ENCODE measurements at regions not wholly inside any gene's neighbourhood (a gene's known extent, or its start where the extent isn't known, plus 50 kb on each side); places are given as distances from the start of the nearest gene placed in this dataset.

- H3K9me3 Mint-ChIP-seq: no peaks in the 10 kb centered on the region
- H3K27ac Mint-ChIP-seq: no peak overlapping the region
- no peaks in the 10 kb centered on the region for H3K27me3 Mint-ChIP-seq
- H3K36me3 Mint-ChIP-seq: no peaks in the 10 kb centered on the region
- no peak for DNase-seq
- H3K4me1 Mint-ChIP-seq: peaks cover 15% of the 10 kb centered on the region
- no peak overlapping the region for H3K4me3 Mint-ChIP-seq
These were observed 202.3 kb upstream of the LPP start for GRCh38 chr3:187951452-187952190.

- Mint-ChIP-seq H3K27me3 (no peaks in the 10 kb centered on the region), H3K9me3 (no peaks in the 10 kb centered on the region), H3K4me3 (no peak overlapping the region), H3K36me3 (no peaks in the 10 kb centered on the region), H3K27ac (no peak overlapping the region), H3K4me1 (peaks cover 23% of the 10 kb centered on the region)
- DNase-seq: no peak
These were observed 201.1 kb upstream of the LPP start for GRCh38 chr3:187952849-187953248.

- Mint-ChIP-seq H3K9me3 (no peaks in the 10 kb centered on the region), H3K36me3 (peaks cover 3% of the 10 kb centered on the region), H3K27ac (no peak overlapping the region), H3K4me1 (peaks cover 30% of the 10 kb centered on the region), H3K4me3 (no peak overlapping the region), H3K27me3 (no peaks in the 10 kb centered on the region)
- no peak for DNase-seq
These were observed 199.5 kb upstream of the LPP start for GRCh38 chr3:187954516-187954872.

- no peak overlapping the region for H3K27ac Mint-ChIP-seq
- DNase-seq: no peak
- H3K36me3 Mint-ChIP-seq: peaks cover 3% of the 10 kb centered on the region
- H3K9me3 Mint-ChIP-seq: no peaks in the 10 kb centered on the region
- no peak overlapping the region for H3K4me3 Mint-ChIP-seq
- H3K27me3 Mint-ChIP-seq: no peaks in the 10 kb centered on the region
- H3K4me1 Mint-ChIP-seq: peaks cover 32% of the 10 kb centered on the region
These were observed 198.9 kb upstream of the LPP start for GRCh38 chr3:187954873-187955586.

- Mint-ChIP-seq H3K9me3 (no peaks in the 10 kb centered on the region), H3K27ac (no peak overlapping the region), H3K27me3 (no peaks in the 10 kb centered on the region), H3K4me3 (no peak overlapping the region), H3K4me1 (peaks cover 32% of the 10 kb centered on the region), H3K36me3 (peaks cover 3% of the 10 kb centered on the region)
- no peak for DNase-seq
These were observed 198.4 kb upstream of the LPP start for GRCh38 chr3:187955587-187955952.

GRCh38 chr3:187957165-187957581 lies 196.8 kb upstream of the LPP start:
- peak; percentile 15 for DNase-seq
- H3K27me3 Mint-ChIP-seq: no peaks in the 10 kb centered on the region
- no peak overlapping the region for H3K4me3 Mint-ChIP-seq

GRCh38 chr3:187957582-187957981 lies 196.4 kb upstream of the LPP start:
- H3K9me3 Mint-ChIP-seq: no peaks in the 10 kb centered on the region
- peaks cover 26% of the 10 kb centered on the region for H3K4me1 Mint-ChIP-seq
- DNase-seq: no peak

More at GRCh38 chr3:187957165-187957581, 196.8 kb upstream of the LPP start:
- H3K4me1 Mint-ChIP-seq: peaks cover 26% of the 10 kb centered on the region
- H3K36me3 Mint-ChIP-seq: peaks cover 3% of the 10 kb centered on the region
- H3K27ac Mint-ChIP-seq: no peak overlapping the region
- no peaks in the 10 kb centered on the region for H3K9me3 Mint-ChIP-seq

GRCh38 chr3:187958432-187959003 lies 195.4 kb upstream of the LPP start:
- H3K27me3 Mint-ChIP-seq: no peaks in the 10 kb centered on the region
- peak overlapping the region; percentile 85 for H3K27ac Mint-ChIP-seq
- peaks cover 3% of the 10 kb centered on the region for H3K36me3 Mint-ChIP-seq
- peak overlapping the region; percentile 24 for H3K4me3 Mint-ChIP-seq
- no peaks in the 10 kb centered on the region for H3K9me3 Mint-ChIP-seq
- DNase-seq: peak; percentile 48
- H3K4me1 Mint-ChIP-seq: peaks cover 24% of the 10 kb centered on the region

More at GRCh38 chr3:187957582-187957981, 196.4 kb upstream of the LPP start:
- Mint-ChIP-seq H3K36me3 (peaks cover 3% of the 10 kb centered on the region), H3K27ac (no peak overlapping the region), H3K27me3 (no peaks in the 10 kb centered on the region), H3K4me3 (no peak overlapping the region)

- Mint-ChIP-seq H3K27ac (no peak overlapping the region), H3K9me3 (no peaks in the 10 kb centered on the region), H3K36me3 (peaks cover 3% of the 10 kb centered on the region), H3K27me3 (no peaks in the 10 kb centered on the region), H3K4me3 (no peak overlapping the region), H3K4me1 (peaks cover 26% of the 10 kb centered on the region)
- no peak for DNase-seq
These were observed 193.1 kb upstream of the LPP start for GRCh38 chr3:187960820-187961219.

GRCh38 chr3:187961366-187961765 lies 192.6 kb upstream of the LPP start:
- Mint-ChIP-seq H3K27me3 (no peaks in the 10 kb centered on the region), H3K27ac (no peak overlapping the region), H3K4me3 (no peak overlapping the region), H3K9me3 (no peaks in the 10 kb centered on the region), H3K4me1 (peaks cover 28% of the 10 kb centered on the region), H3K36me3 (peaks cover 3% of the 10 kb centered on the region)
- DNase-seq: no peak

- Mint-ChIP-seq H3K36me3 (peaks cover 3% of the 10 kb centered on the region), H3K27ac (no peak overlapping the region), H3K27me3 (peaks cover 3% of the 10 kb centered on the region), H3K4me1 (peaks cover 20% of the 10 kb centered on the region), H3K9me3 (no peaks in the 10 kb centered on the region), H3K4me3 (no peak overlapping the region)
- peak; percentile 14 for DNase-seq
These were observed 190.8 kb upstream of the LPP start for GRCh38 chr3:187963003-187963676.

GRCh38 chr3:187963677-187964385 lies 190.1 kb upstream of the LPP start:
- no peak for DNase-seq
- no peak overlapping the region for H3K4me3 Mint-ChIP-seq
- H3K9me3 Mint-ChIP-seq: no peaks in the 10 kb centered on the region
- H3K36me3 Mint-ChIP-seq: no peaks in the 10 kb centered on the region
- H3K4me1 Mint-ChIP-seq: peaks cover 19% of the 10 kb centered on the region
- H3K27ac Mint-ChIP-seq: no peak overlapping the region
- peaks cover 3% of the 10 kb centered on the region for H3K27me3 Mint-ChIP-seq

GRCh38 chr3:187964760-187965159 lies 189.2 kb upstream of the LPP start:
- Mint-ChIP-seq H3K27ac (no peak overlapping the region), H3K27me3 (peaks cover 3% of the 10 kb centered on the region), H3K36me3 (no peaks in the 10 kb centered on the region), H3K9me3 (no peaks in the 10 kb centered on the region), H3K4me3 (no peak overlapping the region), H3K4me1 (peaks cover 20% of the 10 kb centered on the region)
- DNase-seq: no peak

GRCh38 chr3:187966096-187966495 lies 187.9 kb upstream of the LPP start:
- no peak for DNase-seq
- Mint-ChIP-seq H3K27me3 (peaks cover 3% of the 10 kb centered on the region), H3K4me3 (no peak overlapping the region), H3K4me1 (peaks cover 20% of the 10 kb centered on the region), H3K9me3 (no peaks in the 10 kb centered on the region), H3K27ac (no peak overlapping the region), H3K36me3 (no peaks in the 10 kb centered on the region)
